OCI-LY1 (cell line): ENCODE measurements at regions not wholly inside any gene's neighbourhood (a gene's known extent, or its start where the extent isn't known, plus 50 kb on each side); places are given as distances from the start of the nearest gene placed in this dataset.

ENCODE experiments used
- CTCF ChIP-seq: fragments of 200-600 bp; sonication (generic), shearing (Covaris generic); IDR thresholded peaks from 2 replicates; pipeline ENCODE4 v1.5.1; 2017; ENCODE audit warnings: mild to moderate bottlenecking, antibody characterized with exemption, low read length, moderate library complexity, mixed read lengths
- EZH2 ChIP-seq: fragments of 200-600 bp; sonication (generic), shearing (Covaris generic); IDR thresholded peaks from 2 replicates; pipeline ENCODE4 v1.8.0; 2017; ENCODE audit warnings: borderline replicate concordance, mixed run types, mild to moderate bottlenecking, antibody characterized with exemption, low read length, moderate library complexity, mixed read lengths

- TF ChIP-seq CTCF (no peak), EZH2 (no peak)
Measured at GRCh38 chr10:21065621-21066248, 168.6 kb upstream of the NEBL start.
